ENCODE measurements at regions not wholly inside any gene's neighbourhood (a gene's known extent, or its start where the extent isn't known, plus 50 kb on each side); places are given as distances from the start of the nearest gene placed in this dataset.

- TF ChIP-seq CTCF (IDR thresholded peaks at IDR 0.05) (no peak), POLR2A (IDR thresholded peaks at IDR 0.05) (no peak)
Measured at GRCh38 chr12:105658389-105658788, 327.9 kb downstream of the C12orf75 start.

All from uterus (tissue), 2 donors.